Breast epithelium (tissue), 4 donors: ENCODE measurements at regions not wholly inside any gene's neighbourhood (a gene's known extent, or its start where the extent isn't known, plus 50 kb on each side); places are given as distances from the start of the nearest gene placed in this dataset.

Source experiments
- DNase-seq, 2 donors: peaks; one replicate each; pipeline ENCODE4 v3.0.0-alpha.2; 2019; ENCODE audit warnings: low spot score in 2 of 2
- H3K27ac ChIP-seq, 2 donors: fragments of 200-600 bp; sonication (generic) in 1 of 2; one replicate each; pipeline ENCODE4 v1.5.1; 2016 to 2019; ENCODE audit warnings: mild to moderate bottlenecking in 1 of 2
- H3K27me3 ChIP-seq, 2 donors: fragments of 200-600 bp; sonication (generic) in 1 of 2; one replicate each; pipeline versions ENCODE4 v1.5.1 to v1.6.0; 2017 to 2019; ENCODE audit warnings: control low read depth in 1 of 2, mild to moderate bottlenecking in 1 of 2
- H3K36me3 ChIP-seq: fragments of 200-600 bp; one replicate; pipeline ENCODE4 v1.5.1; 2019
- H3K4me1 ChIP-seq, 2 donors: fragments of 200-600 bp; sonication (generic); one replicate each; pipeline ENCODE4 v1.5.1; 2016 to 2019; ENCODE audit warnings: control low read depth in 1 of 2
- H3K4me3 ChIP-seq, 3 donors: fragments of 200-600 bp; sonication (generic); 1 replicate in 2 of 3; 2 replicates in 1 of 3; pipeline ENCODE4 v1.5.1; 2016 to 2019; ENCODE audit warnings: mild to moderate bottlenecking in 3 of 3, moderate library complexity in 2 of 3
- H3K9me3 ChIP-seq, 2 donors: fragments of 200-600 bp; sonication (generic) in 1 of 2; one replicate each; pipeline ENCODE4 v1.5.1; 2016 to 2019; ENCODE audit warnings: control low read depth in 1 of 2
- CTCF ChIP-seq, 3 donors: fragments of 450-650 bp; IDR thresholded peaks; one replicate each; pipeline ENCODE4 v1.5.1; 2016 to 2017; ENCODE audit warnings: antibody characterized with exemption in 3 of 3, mild to moderate bottlenecking in 3 of 3, moderate library complexity in 3 of 3
- POLR2A ChIP-seq: fragments of 450-650 bp; IDR thresholded peaks from one replicate; pipeline ENCODE4 v1.6.1; 2016; ENCODE audit warnings: antibody characterized with exemption, mild to moderate bottlenecking, moderate library complexity
- POLR2AphosphoS5 ChIP-seq, 3 donors: sonication (generic); formaldehyde crosslinking; IDR thresholded peaks; one replicate each; pipeline ENCODE4 v1.6.1; 2017; ENCODE audit warnings: antibody characterized with exemption in 3 of 3
- intact Hi-C: fragments of 100-400 bp; cut with DNase I; formaldehyde crosslinking; loops from one replicate; pipeline ENCODE4 v1.15.1; 2023; ENCODE audit warnings: low total_unique reads

GRCh38 chr17:71914812-71915211 is 206.0 kb upstream of the SOX9 start:
- no peak overlapping the region for H3K27ac ChIP-seq
- no peaks in the 10 kb centered on the region for H3K9me3 ChIP-seq
- no peaks in the 10 kb centered on the region for H3K36me3 ChIP-seq
- no peak for DNase-seq
- no peaks in the 10 kb centered on the region for H3K4me1 ChIP-seq
- H3K4me3 ChIP-seq = no peak overlapping the region
- TF ChIP-seq POLR2A (no peak), POLR2AphosphoS5 (IDR thresholded peaks at IDR 0.05) (no peak)
- H3K27me3 ChIP-seq = no peaks in the 10 kb centered on the region
- intact Hi-C loops = loop anchor here (1.0 kb wide), 1 partner anchor 10 kb away; no protein-coding TSS in a partner anchor

- H3K9me3 ChIP-seq = no peaks in the 10 kb centered on the region
- no peak for DNase-seq
- H3K4me1 ChIP-seq = no peaks in the 10 kb centered on the region
- TF ChIP-seq CTCF (IDR thresholded peaks at IDR 0.05) = no peak
- no peak for TF ChIP-seq POLR2AphosphoS5 (IDR thresholded peaks at IDR 0.05)
- no peaks in the 10 kb centered on the region for H3K36me3 ChIP-seq
- intact Hi-C loops = no loop called here
- H3K27ac ChIP-seq = no peak overlapping the region
- no peaks in the 10 kb centered on the region for H3K27me3 ChIP-seq
- H3K4me3 ChIP-seq = no peak overlapping the region
Observed at GRCh38 chr17:71917715-71918114, 203.1 kb upstream of the SOX9 start.

- Histone ChIP-seq H3K4me3 (no peak overlapping the region), H3K27ac (no peak overlapping the region), H3K4me1 (no peaks in the 10 kb centered on the region), H3K36me3 (no peaks in the 10 kb centered on the region), H3K9me3 (no peaks in the 10 kb centered on the region), H3K27me3 (no peaks in the 10 kb centered on the region)
- peak in 1 of 2 donors; percentile 33 for DNase-seq
- intact Hi-C loops = no loop called here
- TF ChIP-seq POLR2A (no peak), POLR2AphosphoS5 (IDR thresholded peaks at IDR 0.05) (no peak), CTCF (IDR thresholded peaks at IDR 0.05) (no peak)
Observed at GRCh38 chr17:71919186-71919585, 201.6 kb upstream of the SOX9 start.

- TF ChIP-seq CTCF (IDR thresholded peaks at IDR 0.05) (no peak), POLR2A (no peak), POLR2AphosphoS5 (IDR thresholded peaks at IDR 0.05) (no peak)
- no peak overlapping the region for H3K4me3 ChIP-seq
- DNase-seq = no peak
- intact Hi-C loops = no loop called here
- no peaks in the 10 kb centered on the region for H3K36me3 ChIP-seq
- H3K4me1 ChIP-seq = no peaks in the 10 kb centered on the region
- no peaks in the 10 kb centered on the region for H3K27me3 ChIP-seq
- H3K9me3 ChIP-seq = no peaks in the 10 kb centered on the region
- no peak overlapping the region for H3K27ac ChIP-seq
Observed at GRCh38 chr17:71919896-71920295, 200.9 kb upstream of the SOX9 start.

GRCh38 chr17:71921796-71922195 is 199.0 kb upstream of the SOX9 start:
- TF ChIP-seq POLR2AphosphoS5 (IDR thresholded peaks at IDR 0.05) (no peak), CTCF (IDR thresholded peaks at IDR 0.05) (no peak), POLR2A (no peak)
- intact Hi-C loops = no loop called here
- H3K36me3 ChIP-seq = no peaks in the 10 kb centered on the region

GRCh38 chr17:71922439-71922838 is 198.4 kb upstream of the SOX9 start:
- Histone ChIP-seq H3K27me3 (no peaks in the 10 kb centered on the region), H3K4me3 (no peak overlapping the region), H3K36me3 (no peaks in the 10 kb centered on the region), H3K27ac (no peak overlapping the region), H3K9me3 (no peaks in the 10 kb centered on the region), H3K4me1 (no peaks in the 10 kb centered on the region)
- peak in 1 of 2 donors; percentile 28 for DNase-seq
- TF ChIP-seq CTCF (IDR thresholded peaks at IDR 0.05) (no peak), POLR2A (no peak), POLR2AphosphoS5 (IDR thresholded peaks at IDR 0.05) (no peak)
- intact Hi-C loops = no loop called here

More at GRCh38 chr17:71921796-71922195, 199.0 kb upstream of the SOX9 start:
- Histone ChIP-seq H3K27ac (no peak overlapping the region), H3K4me1 (no peaks in the 10 kb centered on the region), H3K27me3 (no peaks in the 10 kb centered on the region), H3K4me3 (no peak overlapping the region), H3K9me3 (no peaks in the 10 kb centered on the region)
- no peak for DNase-seq
